CD4-positive, alpha-beta T cell treated with Interleukin-6 for 4 hours (primary cell): ENCODE measurements at regions not wholly inside any gene's neighbourhood (a gene's known extent, or its start where the extent isn't known, plus 50 kb on each side); places are given as distances from the start of the nearest gene placed in this dataset.
"Not testable (repeated sequence)": the region's sequence is repeated elsewhere in the genome, so short reads cannot be mapped to it uniquely, and the experiment has no call there.

Source experiments
- DNase-seq: peaks from one replicate; pipeline ENCODE4 v3.0.0-alpha.2; 2020; ENCODE audit warnings: mixed read lengths

DNA sequence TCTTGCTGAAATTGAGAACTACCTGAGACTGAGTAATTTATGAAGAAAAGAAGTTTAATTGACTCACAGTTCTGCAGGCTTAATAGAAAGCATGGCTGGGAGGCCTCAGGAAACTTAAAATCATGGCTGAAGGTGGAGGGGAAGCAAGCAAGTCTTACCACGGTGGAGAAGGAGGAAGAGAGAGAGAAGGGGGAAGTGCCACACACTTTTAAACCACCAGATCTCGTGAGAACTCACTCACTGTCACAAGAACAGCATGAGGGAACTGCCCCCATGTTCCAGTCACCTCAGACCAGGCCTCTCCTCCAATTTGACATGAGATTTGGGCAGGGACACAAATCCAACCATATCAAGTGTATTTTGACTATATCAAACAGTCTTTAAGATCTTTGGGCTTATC, 668.3 kb downstream of the SLCO4C1 start:
- not testable (repeated sequence) for DNase-seq

DNA sequence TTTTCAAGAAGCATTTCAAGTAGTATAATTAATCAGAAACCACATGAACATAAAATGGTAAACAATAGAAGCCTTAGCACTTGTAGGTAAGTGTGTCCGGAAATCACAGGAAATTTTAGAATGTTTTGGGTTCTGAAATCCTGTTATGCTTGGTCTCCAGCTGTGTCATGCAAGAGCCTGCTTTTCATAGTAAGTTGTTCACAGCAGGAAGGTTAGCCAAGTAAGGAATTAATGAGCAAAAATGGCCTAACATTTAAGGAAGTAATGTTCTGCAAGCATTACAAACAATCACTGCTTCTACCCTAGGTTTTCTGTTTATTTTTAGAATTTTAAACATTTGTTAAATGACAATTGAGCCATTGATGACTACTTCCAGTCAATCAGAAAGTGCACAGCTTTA, 669.5 kb downstream of the SLCO4C1 start:
- no peak for DNase-seq

DNA sequence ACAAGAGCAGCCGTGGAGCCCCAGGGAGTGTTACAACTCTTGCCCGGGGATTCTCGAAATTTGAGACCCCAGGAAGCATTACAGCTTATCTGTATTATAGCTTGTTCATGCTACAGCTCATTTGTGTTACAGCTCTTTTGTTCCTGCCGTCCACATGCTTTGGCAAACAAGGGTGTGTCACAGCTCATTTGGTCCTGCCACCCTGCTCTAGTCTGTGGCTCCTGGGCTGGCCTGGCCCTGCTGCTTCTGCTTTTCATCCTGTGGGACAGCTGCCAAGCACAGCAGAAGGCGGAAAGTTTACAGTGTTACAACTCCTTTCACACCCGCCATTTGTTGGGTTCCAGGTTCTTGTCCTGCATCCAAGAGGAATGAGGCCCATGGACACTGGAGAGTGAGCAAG, 685.0 kb downstream of the SLCO4C1 start:
- DNase-seq: no peak

DNA sequence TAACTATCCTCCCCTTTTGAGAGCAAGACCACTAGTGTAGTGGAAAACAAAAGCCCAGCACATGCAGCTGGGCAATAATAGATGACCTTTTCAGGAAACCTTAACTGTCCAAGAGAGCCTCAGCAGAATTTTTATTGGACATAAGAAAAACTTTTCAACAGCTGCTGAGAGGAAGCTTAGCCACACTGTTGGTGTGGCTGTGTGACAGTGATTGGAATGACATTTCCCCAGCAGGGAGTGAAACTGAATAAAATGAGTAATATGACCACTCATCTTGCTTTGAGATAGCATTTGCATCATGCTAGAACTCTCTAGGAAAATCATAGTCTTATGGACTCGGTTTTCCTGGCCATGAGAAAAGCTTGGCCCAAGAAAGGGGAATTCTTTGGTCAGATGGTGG, 687.8 kb downstream of the SLCO4C1 start:
- no peak for DNase-seq

DNA sequence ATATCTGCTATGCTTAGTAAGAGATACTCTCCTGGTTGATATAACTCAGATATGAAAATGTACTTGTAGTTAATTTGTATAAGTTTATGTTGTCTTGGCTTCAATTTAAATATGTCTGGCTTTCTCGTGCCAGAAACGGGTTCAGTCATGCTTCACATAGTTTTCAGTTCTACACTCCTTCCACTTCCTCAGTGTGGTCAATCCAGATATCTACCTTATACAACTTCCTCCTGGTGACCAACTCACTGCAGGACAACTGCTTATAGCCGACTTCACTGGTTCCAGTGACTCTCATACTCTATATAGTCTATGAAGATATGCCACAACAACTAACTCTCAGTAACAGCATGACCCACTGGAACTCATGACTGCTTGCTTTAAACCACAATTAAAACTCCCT, 690.4 kb downstream of the SLCO4C1 start:
- DNase-seq: no peak

DNA sequence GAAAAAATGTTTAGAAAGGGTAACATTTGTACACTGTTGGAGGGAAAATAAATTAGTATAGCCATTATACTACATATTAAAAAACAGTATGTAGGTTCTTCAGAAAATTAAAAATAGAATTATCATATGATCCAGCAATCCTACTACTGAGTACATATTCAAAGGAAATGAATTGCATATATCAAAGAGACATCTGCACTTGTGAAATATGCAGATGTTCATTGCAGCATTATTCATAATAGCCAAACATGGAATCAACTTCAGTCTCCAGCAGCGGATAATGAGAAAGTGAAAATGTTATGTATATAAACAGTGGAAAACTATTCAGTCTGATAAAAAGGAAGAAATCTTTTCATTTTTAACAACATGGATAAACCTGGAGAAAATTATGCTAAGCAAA, 695.5 kb downstream of the SLCO4C1 start:
- DNase-seq: no peak

DNA sequence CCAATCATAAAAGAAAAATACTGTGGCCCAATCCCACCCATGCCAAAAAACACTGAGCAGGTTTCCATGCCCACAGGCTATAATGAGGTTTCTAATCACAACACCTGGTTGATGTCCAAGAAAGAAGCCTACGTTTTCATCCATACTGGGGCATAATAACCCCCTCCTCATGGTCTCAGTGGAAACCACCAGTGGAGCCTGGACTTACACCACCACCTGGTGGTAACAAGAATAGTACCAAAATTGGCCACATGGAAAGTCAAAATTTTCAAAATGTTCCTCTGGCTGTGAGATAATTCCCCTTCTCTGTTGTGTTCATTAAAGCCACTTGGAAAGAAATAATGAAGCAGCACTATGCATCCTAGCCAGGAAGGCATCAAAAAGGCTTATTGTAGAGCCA, 687.3 kb upstream of the ST8SIA4 start:
- DNase-seq: no peak

DNA sequence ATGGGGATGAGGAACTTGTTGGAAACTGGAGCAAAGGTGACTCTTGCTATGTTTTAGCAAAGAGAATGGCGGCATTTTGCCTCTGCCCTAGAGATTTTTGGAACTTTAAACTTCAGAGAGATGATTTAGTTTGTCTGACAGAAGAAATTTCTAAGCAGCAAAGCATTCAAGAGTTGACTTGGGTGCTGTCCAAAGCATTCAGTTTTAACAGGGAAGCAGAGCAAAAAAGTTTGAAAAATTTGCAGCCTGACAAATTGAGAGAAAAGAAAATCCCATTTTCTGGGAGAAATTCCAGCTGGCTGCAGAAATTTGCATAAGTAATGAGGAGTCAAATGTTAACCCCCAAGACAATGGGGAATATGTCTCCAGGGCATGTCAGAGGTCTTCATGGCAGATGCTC, 682.3 kb upstream of the ST8SIA4 start:
- no peak for DNase-seq

DNA sequence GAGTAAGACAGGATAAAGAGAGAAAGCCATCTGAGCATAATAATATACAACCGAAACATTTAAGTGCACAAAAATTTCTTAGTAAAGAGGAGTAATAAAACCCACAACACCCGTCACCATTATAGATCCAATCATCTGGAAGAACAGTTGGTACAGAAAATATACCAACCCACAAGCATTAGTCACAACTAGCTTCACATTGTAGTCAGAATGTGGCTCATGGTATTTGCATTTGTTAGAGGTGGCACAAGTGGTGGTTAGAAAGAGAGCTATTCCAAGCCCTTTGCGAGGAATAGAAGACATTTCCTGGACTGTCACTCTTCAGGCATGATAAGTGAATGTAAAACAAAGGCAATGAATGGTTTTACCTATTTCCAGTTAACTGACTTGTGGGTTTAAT, 677.5 kb upstream of the ST8SIA4 start:
- DNase-seq: no peak

DNA sequence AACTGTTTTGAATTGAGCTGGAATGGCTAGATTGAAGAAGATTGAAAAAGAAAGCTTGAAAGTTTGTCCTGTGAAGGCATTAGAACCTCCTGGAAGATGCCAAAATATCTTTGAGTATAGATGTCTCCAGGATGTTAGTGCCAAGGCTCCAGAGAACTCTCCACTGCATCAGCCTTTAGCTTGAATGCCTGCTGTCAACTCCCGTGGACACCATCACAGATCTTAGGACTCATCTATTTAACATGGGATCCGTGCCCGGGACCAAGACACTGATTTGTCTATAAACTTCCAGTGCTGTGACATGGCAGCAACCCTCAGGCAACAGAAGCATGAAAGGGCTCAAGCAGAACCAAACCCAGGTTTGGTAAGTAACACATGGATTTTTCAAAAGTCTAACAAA, 670.9 kb upstream of the ST8SIA4 start:
- DNase-seq: no peak

DNA sequence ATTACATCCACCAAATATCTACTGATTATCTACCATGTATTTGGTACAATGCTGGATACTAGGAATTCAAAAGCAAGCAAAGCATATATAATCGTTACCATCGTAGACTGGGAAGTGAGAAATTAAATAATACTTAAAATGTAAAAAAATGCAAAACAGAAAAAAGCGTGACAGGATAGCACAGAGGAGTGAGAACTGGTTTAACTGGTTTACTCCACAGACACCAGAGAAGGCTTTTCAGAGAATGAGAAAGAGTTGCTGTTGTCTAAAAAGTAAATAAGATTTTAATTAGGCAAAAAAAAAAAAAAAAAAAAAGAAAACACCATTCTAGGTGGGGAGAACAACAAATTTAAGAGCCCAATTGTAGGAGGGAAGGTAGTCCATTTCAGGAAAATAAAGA, 657.9 kb upstream of the ST8SIA4 start:
- DNase-seq: no peak

DNA sequence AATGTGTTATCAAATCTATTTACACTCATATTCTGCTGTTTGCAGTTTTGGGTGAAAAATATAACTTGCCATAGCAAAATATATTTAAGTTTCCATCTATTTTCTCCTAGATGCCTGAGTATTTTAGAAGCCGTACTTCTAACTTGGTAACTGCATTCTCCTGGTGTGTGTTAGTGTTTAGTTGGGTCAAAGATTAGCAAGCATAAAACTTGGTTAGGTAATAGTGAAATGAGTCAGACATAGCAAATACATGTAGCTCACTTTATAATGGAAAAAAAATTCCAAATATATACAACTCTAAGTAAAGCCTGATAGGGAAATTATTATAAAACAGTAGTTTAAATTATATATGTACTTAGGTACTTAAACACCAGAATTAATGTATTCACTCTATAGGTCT, 640.7 kb upstream of the ST8SIA4 start:
- DNase-seq: no peak

DNA sequence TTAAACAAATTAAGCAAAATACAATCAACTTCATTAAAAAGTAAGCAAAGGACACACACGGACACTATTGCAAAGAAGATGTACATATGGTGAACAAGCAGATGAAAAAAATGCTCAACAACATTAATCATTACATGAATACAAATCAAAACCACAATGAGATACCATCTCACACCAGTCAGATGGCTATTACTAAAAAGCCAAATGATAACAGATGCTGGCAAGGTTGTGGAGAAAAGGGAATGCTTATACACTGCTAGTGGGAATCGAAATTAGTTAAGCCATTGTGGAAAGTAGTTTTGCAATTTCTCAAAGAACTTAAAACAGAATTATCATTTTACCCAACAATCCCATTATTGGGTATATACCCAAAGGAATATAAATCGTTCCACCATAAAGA, 636.2 kb upstream of the ST8SIA4 start:
- no peak for DNase-seq

DNA sequence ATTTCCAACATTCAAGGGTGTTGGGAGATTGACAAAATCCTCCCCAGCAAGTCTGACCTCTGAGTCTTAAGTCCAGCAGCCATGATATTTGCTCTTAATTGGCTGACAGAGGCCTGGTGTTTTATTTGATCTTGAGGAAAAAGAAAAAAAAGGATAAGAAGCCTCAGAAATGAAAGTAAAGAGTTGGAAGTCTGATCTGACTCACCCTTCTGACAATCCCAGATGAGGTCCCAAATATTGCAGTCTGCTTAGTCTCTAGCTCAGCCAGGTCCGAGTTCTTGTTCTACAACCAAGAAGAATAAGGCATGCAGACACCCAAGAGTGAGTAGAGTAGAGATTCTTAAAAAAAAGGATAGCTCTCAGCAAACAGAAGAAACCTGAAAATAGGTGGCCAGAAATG, 632.5 kb upstream of the ST8SIA4 start:
- DNase-seq: no peak

DNA sequence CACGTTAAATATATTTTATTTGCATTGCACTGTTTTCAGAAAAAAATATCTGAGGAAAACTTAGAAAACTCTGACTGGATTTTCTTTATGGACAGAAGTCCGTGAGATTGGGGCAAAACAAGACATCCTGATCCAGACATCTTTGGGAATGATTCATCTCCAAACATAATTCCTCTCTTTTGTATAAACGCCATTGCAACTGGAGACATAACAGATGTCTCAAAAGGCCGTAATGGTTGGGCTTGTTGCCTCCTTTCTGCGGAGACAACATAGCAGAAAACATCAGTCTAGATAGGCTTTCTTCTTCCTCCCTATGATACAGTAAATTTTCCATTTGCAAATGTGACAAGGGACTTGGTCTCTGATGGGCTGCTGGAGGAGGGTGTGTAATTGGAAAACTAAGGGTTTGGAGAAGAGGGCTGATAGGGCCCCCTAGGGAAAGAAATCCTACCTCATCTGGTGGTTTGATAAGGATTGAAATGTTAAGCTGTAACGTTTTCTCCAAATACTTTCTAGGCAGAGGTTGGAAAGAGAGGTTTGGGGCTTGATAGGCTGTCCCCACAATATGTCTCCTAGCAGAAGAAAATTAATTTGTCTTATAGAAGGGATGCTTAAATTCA, 631.5 kb upstream of the ST8SIA4 start:
- no peak for DNase-seq

DNA sequence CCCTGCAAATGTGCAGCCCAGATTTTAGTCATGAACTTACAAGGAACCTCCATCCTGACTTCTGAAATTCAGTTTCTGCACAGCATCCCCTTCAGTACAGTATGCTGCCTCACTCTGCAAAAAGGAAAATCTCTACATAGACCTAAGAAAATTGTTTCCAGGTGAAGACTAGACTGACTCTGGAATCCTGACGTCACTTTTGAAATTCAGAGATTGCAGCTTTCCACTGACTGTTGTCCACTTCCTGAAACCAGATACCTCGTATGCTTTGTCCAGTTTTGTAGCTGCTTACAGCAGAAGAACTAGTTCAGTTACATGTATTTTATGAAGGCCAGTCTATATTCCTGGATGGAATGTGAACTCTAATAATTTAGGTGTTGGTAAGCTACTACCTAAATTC, 629.3 kb upstream of the ST8SIA4 start:
- DNase-seq: no peak

DNA sequence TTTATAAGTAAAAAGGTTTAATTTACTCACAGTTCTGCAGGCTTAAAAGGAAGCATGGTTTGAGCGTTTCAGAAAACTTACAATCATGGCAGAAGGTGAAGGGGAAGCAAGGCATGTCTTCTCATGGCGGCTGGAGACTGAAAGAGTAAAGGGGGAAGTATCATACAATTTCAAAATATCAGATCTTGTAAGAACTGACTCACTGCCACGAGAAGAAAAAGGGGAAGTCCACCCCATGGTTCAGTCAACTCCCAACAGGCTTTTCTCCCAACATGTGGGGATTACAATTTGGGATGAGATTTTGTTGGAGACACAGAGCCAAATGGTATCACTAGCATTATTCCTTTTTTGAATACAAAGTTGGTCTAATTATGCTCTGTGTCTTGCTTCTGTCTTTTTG, 627.9 kb upstream of the ST8SIA4 start:
- DNase-seq: no peak

DNA sequence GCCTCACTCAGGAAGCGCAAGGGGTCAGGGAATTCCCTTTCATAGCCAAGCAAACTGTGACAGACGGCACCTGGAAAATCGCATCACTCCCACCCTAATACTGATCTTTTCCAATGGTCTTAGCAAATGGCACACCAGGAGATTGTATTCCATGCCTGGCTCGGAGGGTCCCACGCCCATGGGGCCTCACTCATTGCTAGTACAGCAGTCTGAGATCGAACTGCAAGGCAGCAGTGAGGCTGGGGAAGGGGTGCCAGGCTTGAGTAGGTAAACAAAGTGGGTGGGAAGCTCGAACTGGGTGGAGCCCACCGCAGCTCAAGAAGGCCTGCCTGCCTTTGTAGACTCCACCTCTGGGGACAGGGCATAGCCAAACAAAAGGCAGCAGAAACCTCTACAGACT, 626.0 kb upstream of the ST8SIA4 start:
- not testable (repeated sequence) for DNase-seq

DNA sequence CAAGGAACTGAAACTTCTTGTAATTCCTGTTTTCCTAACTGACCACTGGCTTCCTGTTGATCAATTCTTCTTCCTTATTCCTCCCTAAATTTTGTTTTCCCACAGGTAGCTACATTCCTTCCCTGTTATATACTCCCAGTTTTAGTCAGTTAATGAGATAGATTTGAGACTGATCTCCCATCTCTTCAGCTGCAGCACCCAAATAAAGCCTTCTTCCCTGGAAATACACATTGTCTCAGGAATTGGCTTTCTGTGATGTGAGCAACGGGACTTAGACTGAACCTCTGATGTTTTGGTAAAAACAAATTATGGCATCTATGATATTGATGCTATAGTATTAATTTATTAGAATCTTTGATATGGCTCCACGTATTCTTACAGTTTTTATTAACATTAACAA, 617.3 kb upstream of the ST8SIA4 start:
- DNase-seq: no peak

DNA sequence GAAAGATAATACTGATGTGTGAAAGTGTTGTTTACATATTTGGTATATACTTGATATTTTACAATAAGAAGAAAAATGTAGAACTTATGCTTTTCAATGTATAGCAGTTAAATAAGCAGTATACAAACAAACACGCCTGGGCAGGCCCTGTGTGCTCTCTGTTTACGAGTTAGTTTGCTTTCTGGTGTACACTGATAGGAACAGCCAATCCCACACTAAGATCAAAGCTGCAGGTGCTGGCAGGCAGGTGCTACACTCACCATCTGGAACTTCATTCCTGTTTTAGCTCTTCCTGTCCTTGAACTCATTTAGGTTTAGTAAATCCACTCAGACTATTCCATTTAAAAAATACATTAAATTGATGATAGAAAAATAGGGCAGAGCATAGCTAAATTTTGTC, 614.7 kb upstream of the ST8SIA4 start:
- no peak for DNase-seq

DNA sequence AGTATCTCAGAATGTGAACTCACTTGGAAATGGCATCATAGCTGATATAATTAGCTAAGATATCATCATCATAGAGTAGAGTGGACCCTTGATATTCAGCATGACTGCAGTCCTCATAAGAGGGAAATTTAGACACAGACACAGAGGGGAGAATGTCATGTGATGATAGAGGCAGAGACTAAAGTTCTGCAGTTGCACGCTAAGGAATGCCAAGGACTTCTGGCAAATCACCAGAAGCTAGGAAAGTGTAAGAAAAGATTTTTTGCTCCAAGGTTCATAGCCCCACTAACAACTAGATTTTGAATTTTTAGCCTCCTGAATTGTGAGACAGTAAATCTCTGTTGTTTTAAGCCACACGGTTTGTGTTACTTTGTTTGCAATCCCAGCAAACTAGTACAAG, 612.6 kb upstream of the ST8SIA4 start:
- no peak for DNase-seq

DNA sequence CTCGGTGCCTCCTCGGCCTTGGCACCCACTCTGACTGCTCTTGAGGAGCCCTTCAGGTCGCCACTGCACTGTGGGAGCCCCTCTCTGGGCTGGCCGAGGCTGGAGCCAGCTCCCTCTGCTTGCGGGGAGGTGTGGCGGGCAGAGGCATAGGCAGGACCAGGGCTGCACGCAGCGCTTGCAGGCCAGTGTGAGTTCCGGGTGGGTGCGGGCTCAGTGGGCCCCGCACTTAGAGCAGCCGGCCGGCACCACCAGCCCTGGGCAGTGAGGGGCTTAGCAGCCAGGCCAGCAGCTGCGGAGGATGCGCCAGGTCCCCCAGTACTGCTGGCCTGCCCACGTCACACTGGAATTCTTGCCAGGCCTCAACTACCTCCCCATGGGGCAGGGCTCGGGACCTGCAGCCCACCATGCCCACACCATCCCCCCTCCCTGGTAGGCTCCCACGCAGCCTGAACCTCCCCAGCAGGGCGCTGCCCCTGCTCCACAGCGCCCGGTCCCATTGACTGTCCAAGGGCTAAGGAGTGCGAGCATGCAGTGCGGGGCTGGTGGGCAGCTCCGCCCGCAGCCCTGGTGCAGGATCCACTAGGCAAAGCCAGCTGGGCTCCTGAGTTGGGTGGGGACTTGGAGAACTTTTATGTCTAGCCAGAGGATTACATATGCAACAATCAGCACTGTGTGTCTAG, 602.9 kb upstream of the ST8SIA4 start:
- no peak for DNase-seq

DNA sequence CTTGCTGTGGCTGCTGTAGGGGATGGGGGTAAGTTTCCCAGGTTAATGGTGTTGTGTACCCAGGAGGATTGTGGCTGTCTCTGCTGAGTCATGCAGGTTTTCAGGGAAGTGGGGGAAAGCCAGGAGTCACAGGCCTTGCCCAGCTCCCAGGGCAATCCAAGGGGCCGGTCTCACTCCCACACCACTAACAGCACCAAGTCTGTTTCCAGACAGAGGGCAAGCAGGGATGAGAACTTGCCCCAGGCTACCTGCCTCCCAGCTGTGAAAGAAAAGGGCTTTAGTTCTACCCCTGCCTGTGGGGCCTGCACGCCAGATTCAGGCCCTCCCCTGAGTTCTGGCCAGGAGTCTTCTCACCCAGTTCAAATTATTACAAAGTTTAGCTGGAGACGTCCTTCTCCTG, 579.8 kb upstream of the ST8SIA4 start:
- no peak for DNase-seq

DNA sequence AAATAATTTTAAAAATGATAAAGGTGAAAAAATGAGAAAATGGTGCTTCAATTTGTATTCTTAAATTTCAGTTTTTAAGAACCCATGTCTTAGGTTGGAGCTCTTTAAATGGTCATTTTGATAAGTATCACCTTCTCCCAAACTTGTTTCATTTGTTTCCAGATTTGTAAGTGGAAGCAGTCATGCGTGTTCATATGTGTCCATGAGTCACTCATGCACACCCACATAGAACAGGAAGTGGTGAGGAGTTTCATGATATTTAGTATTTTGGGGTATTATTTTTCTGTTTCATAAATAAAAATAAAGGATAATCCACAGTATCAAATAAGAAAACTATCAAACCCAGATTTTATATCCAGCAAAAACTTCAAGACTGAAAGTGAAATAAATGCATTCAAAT, 570.4 kb upstream of the ST8SIA4 start:
- no peak for DNase-seq

DNA sequence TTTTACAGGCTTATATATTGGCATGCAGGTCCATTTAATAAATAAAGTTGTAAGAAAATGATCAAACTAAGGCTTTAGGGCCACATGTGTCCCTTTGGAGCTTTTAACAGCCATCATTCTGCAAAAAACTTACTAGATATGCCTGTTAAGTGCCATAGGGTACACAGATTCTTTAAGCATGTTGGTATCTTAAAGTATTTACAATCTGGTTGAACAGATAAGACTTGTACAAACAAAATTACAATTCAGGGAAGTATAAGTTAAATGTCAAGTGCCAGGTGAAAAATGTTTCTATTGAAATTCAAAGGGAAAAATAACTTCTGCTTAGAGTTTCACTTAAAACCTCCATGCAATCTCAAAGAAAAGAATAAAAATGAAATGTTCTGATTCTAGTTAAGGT, 558.4 kb upstream of the ST8SIA4 start:
- no peak for DNase-seq
